Stomach (tissue), 8 donors: ENCODE measurements at regions not wholly inside any gene's neighbourhood (a gene's known extent, or its start where the extent isn't known, plus 50 kb on each side); places are given as distances from the start of the nearest gene placed in this dataset.
A peak's percentile ranks its signal among the peaks of the same experiment; 100 is the strongest.

Experiments
- DNase-seq, 2 donors: peaks; one replicate each; pipeline versions ENCODE4 v3.0.0 to v3.0.0-alpha.2; 2013 to 2019
- H3K27ac ChIP-seq, 5 donors: fragments of 200-600 bp in 4 of 5; sonication (generic) in 4 of 5; one replicate each; pipeline ENCODE4 v1.5.1; 2013 to 2019; ENCODE audit warnings: mild to moderate bottlenecking in 1 of 5, moderate library complexity in 1 of 5
- H3K27me3 ChIP-seq, 3 donors: fragments of 200-600 bp; sonication (generic); one replicate each; pipeline ENCODE4 v1.5.1; 2017 to 2019; ENCODE audit warnings: mixed run types in 1 of 3
- H3K36me3 ChIP-seq, 4 donors: fragments of 200-600 bp; sonication (generic); 1 replicate in 3 of 4; 2 replicates in 1 of 4; pipeline ENCODE4 v1.5.1; 2016 to 2019
- H3K4me1 ChIP-seq, 4 donors: fragments of 200-600 bp; sonication (generic); one replicate each; pipeline ENCODE4 v1.5.1; 2016 to 2019
- H3K4me3 ChIP-seq, 4 donors: fragments of 200-600 bp; sonication (generic) in 3 of 4; one replicate each; pipeline ENCODE4 v1.5.1; 2016 to 2019; ENCODE audit warnings: mild to moderate bottlenecking in 1 of 4
- H3K9me3 ChIP-seq, 4 donors: fragments of 200-600 bp; sonication (generic); one replicate each; pipeline ENCODE4 v1.5.1; 2016 to 2019
- EP300 ChIP-seq: sonication (generic); formaldehyde crosslinking; IDR thresholded peaks from one replicate; pipeline ENCODE4 v1.6.1; 2017; ENCODE audit warnings: antibody characterized with exemption
- POLR2A ChIP-seq, 4 donors: fragments of 450-650 bp; IDR thresholded peaks; one replicate each; pipeline ENCODE4 v1.6.1; 2016; ENCODE audit warnings: antibody characterized with exemption in 4 of 4, control low read depth in 2 of 4, mild to moderate bottlenecking in 1 of 4, moderate library complexity in 1 of 4
- POLR2AphosphoS5 ChIP-seq, 3 donors: sonication (generic); formaldehyde crosslinking; IDR thresholded peaks; one replicate each; pipeline ENCODE4 v1.6.1; 2016; ENCODE audit warnings: antibody characterized with exemption in 3 of 3
- WGBS, 5 donors: extraction: QIAGEN DNeasy Blood & Tissue Kit in 3 of 5; methylation state at CpG; one replicate each; pipeline versions ENCODE4 v1.1.5 to v1.1.7; 2013 to 2018; 5-methylcytosine and 5-hydroxymethylcytosine counted together
- intact Hi-C: fragments of 100-400 bp; cut with DNase I; formaldehyde crosslinking; loops from one replicate; pipeline ENCODE4 v1.15.1; 2023; ENCODE audit warnings: low total_unique reads
- TF ChIP-seq, protein P1 (sequence below), 7 experiments: fragments of 450-650 bp in 4 of 7; fragments of 200-600 bp in 3 of 7; sonication (generic) in 3 of 7; IDR thresholded peaks; one replicate each; pipeline ENCODE4 v1.5.1; 2016 to 2019; ENCODE audit warnings: antibody characterized with exemption in 7 of 7, control low read depth in 2 of 7, mild to moderate bottlenecking in 1 of 7
- donor health status: healthy with polysubstance abuse.
- donor health status: Bipolar disorder and iron deficiency.
- donor health status: healthy.

- Histone ChIP-seq H3K36me3 (no peaks in the 10 kb centered on the region), H3K9me3 (no peaks in the 10 kb centered on the region), H3K4me3 (no peak overlapping the region), H3K27ac (peak overlapping the region in 2 of 5 donors; percentile 73 to 78), H3K27me3 (no peaks in the 10 kb centered on the region), H3K4me1 (peaks cover 32 to 57% (median 42%) of the 10 kb centered on the region in 4 donors)
- WGBS, 5 donors, result 45 to 69% (median 55%) methylated on average over 4 of the region's 4 CpGs
- peak in 1 of 2 donors; percentile 57 for DNase-seq
- TF ChIP-seq, protein P1, sequence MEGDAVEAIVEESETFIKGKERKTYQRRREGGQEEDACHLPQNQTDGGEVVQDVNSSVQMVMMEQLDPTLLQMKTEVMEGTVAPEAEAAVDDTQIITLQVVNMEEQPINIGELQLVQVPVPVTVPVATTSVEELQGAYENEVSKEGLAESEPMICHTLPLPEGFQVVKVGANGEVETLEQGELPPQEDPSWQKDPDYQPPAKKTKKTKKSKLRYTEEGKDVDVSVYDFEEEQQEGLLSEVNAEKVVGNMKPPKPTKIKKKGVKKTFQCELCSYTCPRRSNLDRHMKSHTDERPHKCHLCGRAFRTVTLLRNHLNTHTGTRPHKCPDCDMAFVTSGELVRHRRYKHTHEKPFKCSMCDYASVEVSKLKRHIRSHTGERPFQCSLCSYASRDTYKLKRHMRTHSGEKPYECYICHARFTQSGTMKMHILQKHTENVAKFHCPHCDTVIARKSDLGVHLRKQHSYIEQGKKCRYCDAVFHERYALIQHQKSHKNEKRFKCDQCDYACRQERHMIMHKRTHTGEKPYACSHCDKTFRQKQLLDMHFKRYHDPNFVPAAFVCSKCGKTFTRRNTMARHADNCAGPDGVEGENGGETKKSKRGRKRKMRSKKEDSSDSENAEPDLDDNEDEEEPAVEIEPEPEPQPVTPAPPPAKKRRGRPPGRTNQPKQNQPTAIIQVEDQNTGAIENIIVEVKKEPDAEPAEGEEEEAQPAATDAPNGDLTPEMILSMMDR (IDR thresholded peaks at IDR 0.05), result no peak
- TF ChIP-seq POLR2A (IDR thresholded peaks at IDR 0.05) (no peak), POLR2AphosphoS5 (IDR thresholded peaks at IDR 0.05) (no peak), EP300 (no peak)
- intact Hi-C loops, result no loop called here
These were observed 211.6 kb upstream of the MARCKS start for GRCh38 chr6:113645576-113645970.

DNA sequence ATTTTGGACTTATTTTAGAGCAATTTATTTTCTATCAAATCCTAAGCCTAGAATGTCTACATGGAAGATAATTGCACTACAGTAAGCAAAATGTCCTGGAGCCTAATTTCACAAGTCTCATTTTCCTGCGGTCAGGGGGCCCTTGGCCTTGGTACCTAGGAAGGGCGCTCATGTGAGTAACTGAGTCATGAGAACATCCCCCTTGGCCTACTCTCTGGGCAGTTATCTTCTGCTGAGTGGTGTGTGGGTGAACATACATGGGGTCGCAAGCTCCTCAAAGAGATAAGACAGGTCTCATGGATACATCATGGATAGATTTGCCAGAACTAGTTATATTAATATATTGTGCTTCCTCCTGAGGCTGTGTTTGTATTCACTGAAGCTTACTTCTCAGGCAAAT lies 211.2 kb upstream of the MARCKS start:
- Histone ChIP-seq H3K36me3 (no peaks in the 10 kb centered on the region), H3K27me3 (no peaks in the 10 kb centered on the region), H3K9me3 (no peaks in the 10 kb centered on the region), H3K4me1 (peaks cover 32 to 60% (median 42%) of the 10 kb centered on the region in 4 donors), H3K4me3 (no peak overlapping the region), H3K27ac (peak overlapping the region in 1 of 5 donors; percentile 78)
- TF ChIP-seq POLR2A (IDR thresholded peaks at IDR 0.05), result no peak
- TF ChIP-seq POLR2AphosphoS5 (IDR thresholded peaks at IDR 0.05), result no peak
- no peak for TF ChIP-seq EP300
- TF ChIP-seq, protein P1 (IDR thresholded peaks at IDR 0.05), result no peak
- no peak for DNase-seq
- 89 to 98% (median 93%) methylated on average over 3 of the region's 3 CpGs for WGBS, 5 donors
- intact Hi-C loops, result no loop called here

DNA sequence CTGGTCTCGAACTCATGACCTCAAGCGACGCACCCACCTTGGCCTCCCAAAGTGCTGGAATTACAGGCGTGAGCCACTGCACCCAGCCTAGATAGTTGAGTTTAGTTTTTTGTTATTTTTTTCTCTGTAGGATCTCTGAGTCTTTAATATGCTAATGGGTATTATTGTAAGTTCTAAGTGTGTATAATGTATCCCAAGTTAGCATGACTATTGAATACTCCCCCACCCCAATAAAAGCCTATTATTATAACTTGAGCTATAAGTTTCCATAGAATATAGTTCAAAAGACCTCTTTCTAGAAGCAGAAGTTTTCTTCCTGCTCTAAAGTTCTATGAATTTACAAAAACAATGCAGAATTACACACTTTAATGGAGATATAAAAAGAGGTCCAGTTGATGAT lies 210.4 kb upstream of the MARCKS start:
- H3K36me3 ChIP-seq, result no peaks in the 10 kb centered on the region
- no peak for DNase-seq
- H3K27ac ChIP-seq, result no peak overlapping the region
- no peak overlapping the region for H3K4me3 ChIP-seq
- no peaks in the 10 kb centered on the region for H3K9me3 ChIP-seq
- TF ChIP-seq POLR2AphosphoS5 (IDR thresholded peaks at IDR 0.05) (no peak), POLR2A (IDR thresholded peaks at IDR 0.05) (no peak), EP300 (no peak)
- TF ChIP-seq, protein P1 (IDR thresholded peaks at IDR 0.05), result no peak
- peaks cover 32 to 60% (median 41%) of the 10 kb centered on the region in 4 donors for H3K4me1 ChIP-seq
- intact Hi-C loops, result no loop called here
- 70 to 87% (median 73%) methylated on average over 4 of the region's 4 CpGs for WGBS, 5 donors
- H3K27me3 ChIP-seq, result no peaks in the 10 kb centered on the region

GRCh38 chr6:113647143-113647889 lies 209.8 kb upstream of the MARCKS start:
- TF ChIP-seq POLR2AphosphoS5 (IDR thresholded peaks at IDR 0.05) (no peak), POLR2A (IDR thresholded peaks at IDR 0.05) (no peak), EP300 (no peak)
- TF ChIP-seq, protein P1 (IDR thresholded peaks at IDR 0.05), result no peak
- Histone ChIP-seq H3K27ac (peak overlapping the region in 1 of 5 donors; percentile 7), H3K27me3 (no peaks in the 10 kb centered on the region), H3K4me3 (no peak overlapping the region), H3K9me3 (no peaks in the 10 kb centered on the region), H3K4me1 (peaks cover 32 to 55% (median 36%) of the 10 kb centered on the region in 4 donors), H3K36me3 (no peaks in the 10 kb centered on the region)
- DNase-seq, result no peak
- WGBS, 5 donors, result 63 to 79% (median 72%) methylated on average over 4 of the region's 4 CpGs
- intact Hi-C loops, result no loop called here
